HG02943 (cell line): ENCODE measurements at regions not wholly inside any gene's neighbourhood (a gene's known extent, or its start where the extent isn't known, plus 50 kb on each side); places are given as distances from the start of the nearest gene placed in this dataset.
"Not testable (repeated sequence)": the region's sequence is repeated elsewhere in the genome, so short reads cannot be mapped to it uniquely, and the experiment has no call there.

ENCODE experiments used
- ATAC-seq: cut with Tn5 transposase; IDR thresholded peaks from one replicate; pipeline ENCODE4 v1.9.1; 2021; ENCODE audit warnings: mild to moderate bottlenecking, low read depth, moderate library complexity; ENCODE audit not compliant: unreplicated experiment

GRCh38 chr6:22215474-22215873, 81.4 kb downstream of the PRL start:
- not testable (repeated sequence) for ATAC-seq

- ATAC-seq: no peak
Measured at GRCh38 chr6:22218410-22218809, 78.4 kb downstream of the PRL start.

- ATAC-seq: no peak
Measured at GRCh38 chr6:22219925-22220324, 76.9 kb downstream of the PRL start.

GRCh38 chr6:22221211-22221610, 75.6 kb downstream of the PRL start:
- ATAC-seq: no peak

- ATAC-seq: no peak
Measured at GRCh38 chr6:22221630-22222029, 75.2 kb downstream of the PRL start.

GRCh38 chr6:22222469-22222868, 74.4 kb downstream of the PRL start:
- no peak for ATAC-seq

GRCh38 chr6:22227824-22228610, 68.8 kb downstream of the PRL start:
- ATAC-seq: no peak

GRCh38 chr6:22231050-22231449, 65.8 kb downstream of the PRL start:
- ATAC-seq: no peak

GRCh38 chr6:22231616-22232015, 65.2 kb downstream of the PRL start:
- ATAC-seq: no peak

- ATAC-seq: no peak
Measured at GRCh38 chr6:22236626-22237414, 60.0 kb downstream of the PRL start.
